HG03159 (cell line): ENCODE measurements at regions not wholly inside any gene's neighbourhood (a gene's known extent, or its start where the extent isn't known, plus 50 kb on each side); places are given as distances from the start of the nearest gene placed in this dataset.
"Not testable (repeated sequence)": the region's sequence is repeated elsewhere in the genome, so short reads cannot be mapped to it uniquely, and the experiment has no call there.

Experiments used
- ATAC-seq: cut with Tn5 transposase; IDR thresholded peaks from one replicate; pipeline ENCODE4 v1.9.1; 2021; ENCODE audit warnings: mild to moderate bottlenecking, moderate library complexity; ENCODE audit not compliant: unreplicated experiment

GRCh38 chr4:62484357-62484756, 1284.2 kb downstream of the ADGRL3 start:
- no peak for ATAC-seq

DNA sequence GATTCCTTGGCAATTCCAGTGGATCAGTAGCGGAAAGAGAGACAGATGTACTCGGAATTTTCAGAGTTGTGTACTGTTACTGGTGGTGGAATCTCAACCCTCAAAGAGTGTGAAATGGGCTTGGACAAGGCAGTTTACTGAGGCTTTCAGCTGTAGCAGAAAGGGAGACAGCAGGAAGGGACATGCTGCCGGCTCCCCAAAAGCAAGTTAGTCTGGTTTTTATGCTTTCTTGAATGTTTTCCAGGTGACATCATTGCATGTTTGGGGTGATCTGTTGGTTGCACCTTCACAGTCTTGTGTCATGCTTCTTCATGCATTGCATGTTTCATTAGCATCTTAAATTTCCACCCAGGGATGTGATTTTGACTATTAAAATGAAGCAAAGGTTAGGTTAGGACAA, 1282.2 kb downstream of the ADGRL3 start:
- ATAC-seq, result no peak

DNA sequence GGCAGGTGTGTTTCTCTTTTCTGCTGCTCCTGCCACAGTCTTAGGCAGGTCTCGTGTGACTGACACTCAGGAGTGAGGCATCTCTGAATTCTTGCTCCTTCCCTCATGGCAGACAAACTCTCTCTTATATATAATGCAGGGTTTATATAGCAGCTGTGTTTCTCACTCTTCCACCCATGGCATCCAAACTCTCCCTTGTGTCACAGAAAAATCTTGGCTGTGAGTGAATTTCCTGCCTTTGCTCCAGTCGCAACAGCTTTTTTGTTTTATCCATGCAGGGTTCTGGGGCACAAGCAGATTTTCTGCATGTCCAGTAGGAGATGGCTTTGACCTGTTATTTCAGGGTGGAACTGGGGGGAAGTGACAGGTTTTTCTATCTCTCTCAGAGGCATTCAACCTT, 1275.5 kb downstream of the ADGRL3 start:
- no peak for ATAC-seq

DNA sequence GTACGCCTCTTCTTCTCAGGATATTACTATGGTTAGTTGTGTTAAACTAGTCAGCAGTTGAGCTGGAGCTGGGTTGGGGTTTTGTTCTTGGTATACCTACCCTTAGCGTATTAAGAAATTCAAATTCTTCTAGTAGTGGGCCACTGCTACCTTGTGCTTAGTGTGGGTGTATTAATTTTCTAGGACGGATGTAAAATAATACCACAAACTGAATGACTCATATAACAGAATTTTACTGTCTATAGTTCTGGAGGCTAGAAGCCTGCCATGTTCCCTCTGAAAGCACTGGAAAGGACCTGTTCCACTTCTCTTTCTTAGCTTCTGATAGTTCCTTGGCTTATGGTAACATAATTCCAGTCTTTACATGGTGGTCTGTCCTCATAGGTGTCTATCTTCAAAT, 1274.7 kb downstream of the ADGRL3 start:
- ATAC-seq, result no peak

DNA sequence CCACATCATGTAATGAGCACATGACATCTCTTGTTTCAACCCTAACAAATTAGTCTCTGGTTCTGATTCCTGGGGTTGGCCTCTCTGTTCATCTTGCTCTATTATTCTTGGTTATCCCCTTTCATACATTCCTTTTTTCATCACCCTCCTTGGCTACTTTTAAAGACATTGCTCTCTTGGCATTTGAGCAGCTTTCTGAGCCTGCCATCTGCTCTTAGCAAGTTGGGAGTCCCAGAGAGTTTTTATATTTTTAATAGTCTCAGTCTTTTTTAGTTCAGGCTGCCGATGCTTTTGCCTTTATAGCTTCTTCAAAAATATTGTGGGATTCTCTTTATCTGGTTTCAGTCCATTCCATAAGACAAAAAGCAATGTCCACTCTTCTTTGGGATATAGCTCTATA, 1270.9 kb downstream of the ADGRL3 start:
- no peak for ATAC-seq

DNA sequence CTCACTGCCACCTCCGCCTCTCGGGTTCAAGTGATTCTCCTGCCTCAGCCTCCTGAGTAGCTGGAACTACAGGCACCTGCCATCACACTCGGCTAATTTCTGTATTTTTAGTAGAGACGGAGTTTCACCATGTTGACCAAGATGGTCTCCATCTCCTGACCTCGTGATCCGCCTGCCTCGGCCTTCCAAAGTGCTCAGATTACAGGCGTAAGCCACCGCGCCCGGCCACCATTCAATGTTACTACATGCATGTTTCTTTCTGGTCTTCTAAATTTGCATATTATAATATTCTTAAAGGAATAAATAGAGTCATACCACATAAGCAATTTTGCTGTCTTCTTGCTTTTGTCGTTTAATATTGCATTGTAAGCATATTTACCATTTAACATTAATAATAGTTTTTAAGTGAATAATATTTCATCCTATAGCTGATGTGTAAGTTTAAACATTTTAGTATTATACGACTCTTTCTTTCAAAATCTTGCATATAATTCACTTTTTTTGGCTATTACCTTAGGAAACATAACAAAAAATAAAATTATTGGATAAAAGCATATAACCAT, 1270.4 kb downstream of the ADGRL3 start:
- ATAC-seq, result no peak

DNA sequence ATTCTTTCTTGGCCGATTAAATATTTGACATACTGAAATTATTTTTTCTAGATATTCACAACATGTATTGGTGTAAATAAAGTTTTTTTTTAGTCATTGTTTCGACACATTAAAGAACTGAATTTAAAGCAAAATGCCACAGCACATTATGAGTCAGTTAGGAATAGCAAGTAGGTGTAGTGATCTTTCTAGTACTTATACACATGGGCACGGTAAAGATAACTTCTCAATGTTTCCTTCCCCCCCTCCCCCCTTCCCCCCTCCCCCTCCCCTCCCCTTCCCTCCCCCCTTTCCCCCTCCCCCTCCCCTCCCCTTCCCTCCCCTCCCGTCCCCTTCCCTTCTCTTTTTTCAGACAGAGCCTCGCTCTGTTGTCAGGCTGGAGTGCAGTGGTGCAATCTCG, 1269.9 kb downstream of the ADGRL3 start:
- ATAC-seq, result no peak

DNA sequence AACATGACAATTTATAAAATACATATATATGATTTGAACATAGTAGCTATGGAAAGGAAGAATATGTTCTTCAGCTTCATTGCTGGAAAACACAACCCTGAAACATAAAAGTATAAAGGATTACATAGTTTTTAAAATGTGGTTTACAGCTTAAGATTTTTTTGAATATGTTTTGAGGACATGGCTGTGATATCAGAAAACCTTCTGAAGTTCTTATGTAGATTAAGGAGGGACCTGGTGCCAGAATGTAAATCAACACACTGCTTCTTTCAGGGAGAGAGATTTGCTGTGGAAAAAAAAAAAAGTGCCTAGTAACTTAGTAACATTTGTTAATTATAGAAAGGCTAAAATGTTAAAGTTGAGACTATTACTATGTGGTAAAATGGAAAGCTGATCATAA, 1261.8 kb downstream of the ADGRL3 start:
- ATAC-seq, result no peak

GRCh38 chr4:62460329-62460728, 1260.2 kb downstream of the ADGRL3 start:
- ATAC-seq, result no peak

- ATAC-seq, result no peak
These were observed 1257.2 kb downstream of the ADGRL3 start for GRCh38 chr4:62457356-62457755.

DNA sequence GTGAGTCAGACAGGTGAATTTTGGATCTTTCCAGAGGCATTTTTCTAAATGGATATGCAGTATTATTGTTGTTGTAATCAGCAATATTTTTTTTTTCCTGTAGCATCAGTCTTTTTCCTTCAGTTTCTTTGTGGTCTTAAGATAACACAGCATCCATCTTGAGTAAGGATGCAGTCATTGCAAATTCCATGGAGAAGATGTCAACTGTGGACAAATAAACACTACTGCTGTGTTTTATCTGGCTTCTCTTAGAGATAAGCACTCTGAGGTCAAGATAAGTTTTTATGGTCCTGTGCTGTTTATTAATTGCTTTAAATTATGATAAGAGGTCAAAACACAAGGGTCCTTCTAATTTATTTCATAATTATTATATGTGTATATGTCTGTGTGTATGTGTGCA, 1255.7 kb downstream of the ADGRL3 start:
- ATAC-seq, result no peak

- ATAC-seq, result no peak
These were observed 1254.4 kb downstream of the ADGRL3 start for GRCh38 chr4:62454535-62454934.

GRCh38 chr4:62450740-62451139, 1250.6 kb downstream of the ADGRL3 start:
- ATAC-seq, result no peak

GRCh38 chr4:62449538-62449937, 1249.4 kb downstream of the ADGRL3 start:
- no peak for ATAC-seq

DNA sequence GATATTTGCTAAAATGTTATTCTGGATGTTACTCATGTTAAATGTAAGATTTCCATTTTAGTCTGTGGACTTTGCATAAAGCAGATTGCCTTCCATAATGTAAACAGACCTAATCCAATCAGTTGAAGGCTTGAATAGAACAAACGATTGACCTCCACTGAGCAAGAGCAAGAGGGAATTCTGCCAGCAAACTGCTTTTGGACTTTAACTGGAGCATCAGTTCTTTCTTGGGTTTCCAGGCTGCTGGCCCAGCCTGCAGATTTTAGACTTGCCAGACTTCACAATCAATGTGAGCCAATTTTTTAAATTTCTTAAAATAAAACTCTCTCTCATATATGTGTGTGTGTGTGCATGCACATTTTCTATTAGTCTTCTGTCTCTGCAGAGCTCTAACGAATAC, 1248.8 kb downstream of the ADGRL3 start:
- ATAC-seq, result no peak

GRCh38 chr4:62439051-62439450, 1238.9 kb downstream of the ADGRL3 start:
- no peak for ATAC-seq

GRCh38 chr4:62434921-62435320, 1234.8 kb downstream of the ADGRL3 start:
- no peak for ATAC-seq

GRCh38 chr4:62431513-62432231, 1231.5 kb downstream of the ADGRL3 start:
- ATAC-seq, result not testable (repeated sequence)

GRCh38 chr4:62429297-62429696, 1229.2 kb downstream of the ADGRL3 start:
- ATAC-seq, result no peak

DNA sequence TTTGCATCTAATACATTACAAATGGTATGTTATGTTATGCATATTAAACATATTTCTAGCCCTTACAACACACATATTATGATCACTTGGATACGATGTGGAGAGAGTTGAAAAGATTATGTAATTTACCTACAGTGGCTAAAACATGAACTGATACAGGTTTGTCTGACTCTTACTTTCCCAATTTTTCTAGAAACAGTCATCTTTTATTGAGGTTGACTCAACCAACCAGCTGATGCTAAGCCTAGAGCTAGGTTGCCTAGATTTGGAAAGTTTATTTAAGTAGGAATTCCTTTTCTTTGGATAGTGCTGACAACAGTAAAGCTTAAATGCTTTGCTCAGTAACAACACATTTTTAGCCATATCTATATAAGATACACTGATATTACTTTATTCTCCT, 1215.1 kb downstream of the ADGRL3 start:
- ATAC-seq, result no peak

GRCh38 chr4:62414563-62414962, 1214.4 kb downstream of the ADGRL3 start:
- no peak for ATAC-seq

DNA sequence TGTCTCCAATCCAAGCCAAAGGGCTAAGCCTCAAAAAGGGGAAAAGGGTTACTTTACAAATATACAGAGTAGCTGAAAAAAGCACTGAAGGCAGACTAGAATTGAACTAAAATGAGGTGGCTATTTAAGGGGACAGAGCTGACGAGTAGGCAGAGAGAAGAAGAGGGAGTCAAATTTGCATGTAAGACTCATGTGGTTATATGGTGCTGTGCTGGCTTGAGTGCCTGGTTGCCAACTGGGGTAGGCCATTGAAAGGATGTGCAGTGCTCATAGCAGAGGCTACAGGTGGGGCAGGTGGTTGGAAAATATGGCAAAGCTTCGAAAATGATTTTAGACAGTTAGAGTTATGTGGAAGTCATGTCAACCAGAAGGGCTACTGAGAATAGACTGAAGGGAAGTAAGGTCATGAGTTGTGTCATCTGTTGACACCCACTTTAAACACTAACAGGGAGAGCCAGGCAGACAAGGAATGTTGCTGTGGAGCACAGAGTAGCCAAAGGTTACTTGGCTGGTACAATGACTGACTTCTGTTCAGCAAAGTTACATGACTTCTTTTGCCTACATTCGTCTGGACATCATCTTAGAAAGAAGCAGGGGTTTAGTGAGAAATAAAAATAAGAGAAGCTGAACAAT, 1210.4 kb downstream of the ADGRL3 start:
- no peak for ATAC-seq
